KBM-7 (cell line): ENCODE measurements at regions not wholly inside any gene's neighbourhood (a gene's known extent, or its start where the extent isn't known, plus 50 kb on each side); places are given as distances from the start of the nearest gene placed in this dataset.

Source experiments
- DNase-seq: peaks from one replicate; pipeline ENCODE4 v3.0.0-alpha.2; 2015
- in situ Hi-C: fragments of 300-500 bp; cut with MboI; formaldehyde crosslinking; loops from 2 replicates; pipeline ENCODE4 v1.14.3; 2020; ENCODE audit warnings: low sequenced_read_pairs, low pct_unique_long_range_greater_than_20kb, mixed read lengths

GRCh38 chr3:988785-989184 lies 104.0 kb upstream of the CNTN6 start:
- in situ Hi-C loops: no loop called here
- DNase-seq: no peak

- in situ Hi-C loops: no loop called here
- no peak for DNase-seq
Measured at GRCh38 chr3:992871-993270, 100.0 kb upstream of the CNTN6 start.

DNA sequence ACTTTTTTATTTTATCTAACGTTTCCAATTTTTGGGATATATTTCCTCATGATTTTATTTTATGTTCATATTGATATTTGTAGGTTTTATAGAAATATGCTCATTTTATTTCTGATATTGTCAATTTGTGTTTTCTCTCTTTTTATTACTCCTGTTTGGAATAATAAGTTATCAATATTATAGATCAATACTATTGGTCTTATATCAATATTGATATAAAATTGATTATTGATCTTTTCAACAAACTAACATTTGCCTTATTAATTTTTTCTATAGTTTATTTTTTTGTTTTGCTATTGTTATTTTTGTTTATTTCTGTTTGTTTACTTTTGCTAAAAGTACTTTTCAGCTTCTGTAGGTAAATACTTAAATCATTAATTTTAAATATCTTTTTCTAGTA lies 90.8 kb upstream of the CNTN6 start:
- in situ Hi-C loops: no loop called here
- no peak for DNase-seq

GRCh38 chr3:1007866-1008265 lies 85.0 kb upstream of the CNTN6 start:
- no peak for DNase-seq
- in situ Hi-C loops: no loop called here

- in situ Hi-C loops: no loop called here
- no peak for DNase-seq
Measured at GRCh38 chr3:1010228-1010627, 82.6 kb upstream of the CNTN6 start.

- DNase-seq: no peak
- in situ Hi-C loops: no loop called here
Measured at GRCh38 chr3:1015826-1016225, 77.0 kb upstream of the CNTN6 start.

GRCh38 chr3:1017870-1018269 lies 75.0 kb upstream of the CNTN6 start:
- no peak for DNase-seq
- in situ Hi-C loops: no loop called here

GRCh38 chr3:1019157-1019556 lies 73.7 kb upstream of the CNTN6 start:
- in situ Hi-C loops: no loop called here
- no peak for DNase-seq

DNA sequence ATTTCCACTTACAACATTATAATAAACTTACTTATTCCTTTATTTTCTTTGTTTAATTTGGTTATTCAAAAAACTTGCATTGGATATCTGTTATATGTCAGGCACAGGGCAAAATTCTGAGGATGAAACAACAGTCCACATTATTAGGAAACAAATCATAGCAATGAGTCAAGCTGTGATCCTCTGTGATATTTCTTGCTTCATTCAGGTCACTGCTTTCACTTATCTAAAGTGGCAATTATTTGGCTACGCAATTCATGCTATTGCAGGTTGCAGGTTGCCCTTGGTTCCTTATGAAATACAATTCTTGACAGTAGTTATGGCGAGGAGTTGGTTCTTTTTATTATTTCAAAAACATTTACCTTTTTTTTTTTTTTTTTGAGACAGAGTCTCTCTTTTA lies 66.4 kb upstream of the CNTN6 start:
- in situ Hi-C loops: no loop called here
- DNase-seq: no peak

DNA sequence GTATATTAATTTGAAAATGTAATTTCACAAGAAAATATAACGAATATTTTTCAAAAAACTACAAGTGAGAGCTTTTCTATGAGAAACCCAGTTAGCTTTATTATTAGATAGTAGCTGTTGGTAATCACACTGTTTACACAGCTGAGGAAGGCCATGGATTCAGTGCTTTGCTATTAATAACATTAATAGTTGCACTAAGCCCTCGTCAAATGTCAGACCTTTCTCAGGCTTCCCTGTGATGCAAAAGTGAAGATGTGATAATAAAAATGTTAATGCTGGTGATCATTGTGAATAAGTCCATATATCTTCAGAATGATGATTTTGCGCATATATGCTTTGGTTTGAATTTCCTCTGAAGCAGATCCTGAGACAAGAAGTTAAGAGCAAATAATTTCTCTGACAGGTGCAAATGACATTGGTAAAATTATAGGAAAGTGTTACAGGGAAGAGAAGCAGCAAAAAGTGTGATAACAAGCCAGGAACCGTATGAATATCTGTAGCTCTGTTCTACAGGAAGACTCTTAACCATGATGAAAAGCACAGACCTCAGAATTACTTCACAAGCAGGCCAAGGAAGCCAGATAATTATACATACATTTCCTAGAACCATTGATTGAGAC lies 56.5 kb upstream of the CNTN6 start:
- in situ Hi-C loops: no loop called here
- no peak for DNase-seq

DNA sequence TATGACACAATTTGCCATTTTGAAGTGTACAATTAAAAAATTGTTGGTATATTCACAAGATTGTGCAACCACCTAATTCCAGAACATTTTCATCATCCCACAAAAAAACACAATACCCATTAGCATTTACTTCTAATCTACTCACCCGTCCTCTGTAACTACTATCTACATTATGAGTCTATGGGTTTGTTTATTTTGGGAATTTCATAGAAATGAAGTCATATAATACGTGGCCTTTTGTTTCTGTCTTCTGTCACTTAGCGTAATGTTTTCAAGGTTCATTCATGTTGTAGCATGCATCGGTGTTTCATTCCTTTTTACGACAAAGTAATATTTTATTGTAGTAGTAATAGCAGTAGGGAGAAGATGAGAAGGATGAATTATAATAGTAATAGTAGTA lies 55.2 kb upstream of the CNTN6 start:
- in situ Hi-C loops: no loop called here
- no peak for DNase-seq
